ENCODE measurements at regions not wholly inside any gene's neighbourhood (a gene's known extent, or its start where the extent isn't known, plus 50 kb on each side); places are given as distances from the start of the nearest gene placed in this dataset.

DNA sequence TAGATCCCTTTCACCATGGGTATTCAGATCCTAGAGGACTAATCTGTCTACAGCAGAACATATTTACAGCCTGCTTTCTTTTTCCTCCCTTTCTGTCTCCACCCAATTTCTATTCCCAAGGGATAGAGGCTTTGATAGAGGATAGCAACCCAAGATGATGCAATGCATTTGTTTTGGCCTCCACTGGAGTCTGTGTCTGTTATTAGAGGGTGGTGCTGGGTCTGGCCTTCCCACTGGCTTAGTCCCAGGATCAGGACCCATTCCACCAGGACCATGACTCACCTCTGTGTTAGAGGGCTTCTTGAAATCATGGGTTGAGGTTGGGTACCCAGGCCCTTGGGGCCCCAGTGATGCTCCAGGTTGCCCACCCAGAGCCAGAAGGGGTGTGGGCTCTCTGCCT lies 239.7 kb upstream of the TNP1 start:
- Histone ChIP-seq H3K9me3 (ENCODE audit: control insufficient read depth, low read length) (no peaks in the 10 kb centered on the region), H3K9ac (ENCODE audit: low read length) (no peak overlapping the region), H3K4me1 (ENCODE audit: control insufficient read depth, insufficient read depth, low read length) (no peaks in the 10 kb centered on the region), H3K4me3 (ENCODE audit: low read length) (no peak overlapping the region), H3K27me3 (ENCODE audit: control insufficient read depth, insufficient read depth, low read length) (no peaks in the 10 kb centered on the region), H3K36me3 (ENCODE audit: control insufficient read depth, insufficient read depth, low read length) (no peaks in the 10 kb centered on the region)

DNA sequence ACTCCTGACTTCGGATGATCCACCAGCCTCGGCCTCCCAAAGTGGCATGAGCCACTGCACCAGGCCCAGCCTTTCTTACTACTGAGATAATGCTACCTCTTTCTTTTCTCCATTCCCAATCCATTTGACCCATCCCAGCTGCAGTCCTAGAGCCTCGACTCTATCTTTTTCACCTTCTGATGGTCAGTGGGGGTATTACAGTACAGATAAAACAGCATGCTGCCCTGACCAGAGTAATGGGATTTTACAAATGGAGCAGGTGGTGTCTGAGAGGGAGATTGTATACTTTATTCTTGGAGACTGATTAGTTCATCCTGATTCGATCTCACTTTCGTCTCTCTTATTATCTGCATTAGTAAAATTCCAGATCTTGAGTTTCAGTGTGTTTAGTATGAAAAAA lies 238.6 kb upstream of the TNP1 start:
- H3K9ac ChIP-seq (ENCODE audit: low read length) = no peak overlapping the region
- no peaks in the 10 kb centered on the region for H3K27me3 ChIP-seq (ENCODE audit: control insufficient read depth, insufficient read depth, low read length)
- no peaks in the 10 kb centered on the region for H3K36me3 ChIP-seq (ENCODE audit: control insufficient read depth, insufficient read depth, low read length)
- no peaks in the 10 kb centered on the region for H3K9me3 ChIP-seq (ENCODE audit: control insufficient read depth, low read length)
- H3K4me3 ChIP-seq (ENCODE audit: low read length) = no peak overlapping the region
- no peaks in the 10 kb centered on the region for H3K4me1 ChIP-seq (ENCODE audit: control insufficient read depth, insufficient read depth, low read length)

DNA sequence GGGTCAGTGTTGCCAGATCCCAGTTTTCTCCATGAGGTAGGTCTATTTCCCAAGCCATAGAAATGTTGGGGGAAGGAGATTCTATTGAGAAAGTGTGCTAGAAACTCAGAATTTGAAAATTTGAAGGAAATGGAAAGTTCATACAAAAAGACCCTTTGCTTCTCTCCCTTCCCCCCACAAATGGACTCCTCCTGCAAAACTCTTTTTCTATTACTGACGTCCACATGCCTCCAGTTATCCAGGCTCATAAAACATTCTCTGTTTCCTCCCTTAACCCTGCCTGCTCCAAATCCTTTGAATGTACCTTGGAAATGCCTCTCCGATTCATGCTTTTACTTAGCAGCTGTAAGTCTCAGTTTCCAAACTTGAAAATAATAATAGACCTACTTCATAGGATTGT lies 237.5 kb upstream of the TNP1 start:
- H3K9me3 ChIP-seq (ENCODE audit: control insufficient read depth, low read length) = no peaks in the 10 kb centered on the region
- H3K36me3 ChIP-seq (ENCODE audit: control insufficient read depth, insufficient read depth, low read length) = no peaks in the 10 kb centered on the region
- no peak overlapping the region for H3K9ac ChIP-seq (ENCODE audit: low read length)
- H3K4me1 ChIP-seq (ENCODE audit: control insufficient read depth, insufficient read depth, low read length) = no peaks in the 10 kb centered on the region
- no peak overlapping the region for H3K4me3 ChIP-seq (ENCODE audit: low read length)
- H3K27me3 ChIP-seq (ENCODE audit: control insufficient read depth, insufficient read depth, low read length) = no peaks in the 10 kb centered on the region

DNA sequence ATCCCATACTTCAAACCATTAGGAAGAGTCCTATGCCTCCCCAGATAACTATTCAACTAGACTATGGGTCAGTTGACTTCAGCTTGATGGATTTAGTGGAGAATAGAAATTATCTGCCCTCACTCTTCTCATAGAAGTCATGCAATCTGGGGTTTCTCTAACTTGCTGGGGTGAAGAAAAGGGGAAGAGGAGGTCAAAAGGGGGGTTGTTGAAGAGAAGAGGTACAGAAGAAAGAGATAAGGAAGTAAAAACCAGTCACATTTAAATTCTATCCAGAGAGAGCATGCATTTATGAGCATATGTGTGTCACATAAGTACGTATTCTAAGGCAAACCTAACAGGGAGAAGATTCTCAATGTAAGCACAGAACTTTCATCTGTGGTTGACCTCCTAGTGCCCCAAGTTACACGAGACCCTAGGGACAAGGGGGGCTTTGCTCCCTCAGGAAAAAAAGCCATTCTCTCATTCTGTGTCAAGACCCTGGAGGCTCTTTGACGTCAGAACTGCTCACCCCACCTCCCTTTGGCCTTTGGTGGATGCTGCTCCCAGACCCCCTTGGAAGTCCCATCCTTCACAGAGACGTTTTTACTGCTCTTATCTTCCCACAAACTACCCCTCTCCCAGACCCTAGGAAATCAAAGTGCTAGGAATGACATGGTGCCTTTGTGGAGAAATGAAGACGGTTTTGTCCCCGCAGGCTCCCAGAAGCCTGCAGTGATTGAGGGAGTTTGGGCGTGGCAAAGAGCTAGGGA lies 236.8 kb upstream of the TNP1 start:
- Histone ChIP-seq H3K9ac (ENCODE audit: low read length) (no peak overlapping the region), H3K27me3 (ENCODE audit: control insufficient read depth, insufficient read depth, low read length) (no peaks in the 10 kb centered on the region), H3K9me3 (ENCODE audit: control insufficient read depth, low read length) (no peaks in the 10 kb centered on the region), H3K36me3 (ENCODE audit: control insufficient read depth, insufficient read depth, low read length) (no peaks in the 10 kb centered on the region), H3K4me3 (ENCODE audit: low read length) (no peak overlapping the region), H3K4me1 (ENCODE audit: control insufficient read depth, insufficient read depth, low read length) (no peaks in the 10 kb centered on the region)

DNA sequence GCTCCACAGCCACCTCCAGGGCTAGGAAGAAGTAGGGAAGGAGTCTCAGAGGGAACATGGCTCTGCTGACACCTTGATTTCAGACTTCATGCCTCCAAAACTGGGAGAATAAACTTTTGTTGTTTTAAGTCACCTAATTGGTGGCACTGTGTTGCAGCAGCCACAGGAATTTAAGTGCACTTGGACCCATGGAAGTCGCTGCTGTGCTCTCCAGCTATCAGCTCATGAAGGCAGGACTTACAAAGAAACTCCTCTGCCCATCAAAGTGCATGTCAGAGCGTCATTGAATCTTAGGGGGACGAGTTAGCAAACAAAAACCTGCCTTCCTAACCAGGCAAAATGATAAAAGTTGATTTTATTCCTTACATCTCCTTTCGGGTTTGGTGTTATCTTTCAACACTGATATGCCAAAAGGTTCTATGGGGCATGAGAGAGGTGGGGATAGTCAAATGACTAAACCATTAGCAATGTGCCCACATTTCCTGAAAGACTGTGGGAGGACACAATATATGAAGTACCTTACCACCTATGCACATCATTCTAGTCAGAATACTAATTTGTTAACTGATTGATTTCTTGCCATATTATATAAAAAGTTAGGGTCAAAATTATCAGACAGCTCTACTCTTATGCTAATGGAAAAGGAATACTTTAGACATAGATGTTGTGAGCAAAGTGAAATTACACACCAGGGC lies 235.8 kb upstream of the TNP1 start:
- no peaks in the 10 kb centered on the region for H3K4me1 ChIP-seq (ENCODE audit: control insufficient read depth, insufficient read depth, low read length)
- no peaks in the 10 kb centered on the region for H3K27me3 ChIP-seq (ENCODE audit: control insufficient read depth, insufficient read depth, low read length)
- H3K4me3 ChIP-seq (ENCODE audit: low read length) = no peak overlapping the region
- H3K36me3 ChIP-seq (ENCODE audit: control insufficient read depth, insufficient read depth, low read length) = no peaks in the 10 kb centered on the region
- no peak overlapping the region for H3K9ac ChIP-seq (ENCODE audit: low read length)
- H3K9me3 ChIP-seq (ENCODE audit: control insufficient read depth, low read length) = no peaks in the 10 kb centered on the region

DNA sequence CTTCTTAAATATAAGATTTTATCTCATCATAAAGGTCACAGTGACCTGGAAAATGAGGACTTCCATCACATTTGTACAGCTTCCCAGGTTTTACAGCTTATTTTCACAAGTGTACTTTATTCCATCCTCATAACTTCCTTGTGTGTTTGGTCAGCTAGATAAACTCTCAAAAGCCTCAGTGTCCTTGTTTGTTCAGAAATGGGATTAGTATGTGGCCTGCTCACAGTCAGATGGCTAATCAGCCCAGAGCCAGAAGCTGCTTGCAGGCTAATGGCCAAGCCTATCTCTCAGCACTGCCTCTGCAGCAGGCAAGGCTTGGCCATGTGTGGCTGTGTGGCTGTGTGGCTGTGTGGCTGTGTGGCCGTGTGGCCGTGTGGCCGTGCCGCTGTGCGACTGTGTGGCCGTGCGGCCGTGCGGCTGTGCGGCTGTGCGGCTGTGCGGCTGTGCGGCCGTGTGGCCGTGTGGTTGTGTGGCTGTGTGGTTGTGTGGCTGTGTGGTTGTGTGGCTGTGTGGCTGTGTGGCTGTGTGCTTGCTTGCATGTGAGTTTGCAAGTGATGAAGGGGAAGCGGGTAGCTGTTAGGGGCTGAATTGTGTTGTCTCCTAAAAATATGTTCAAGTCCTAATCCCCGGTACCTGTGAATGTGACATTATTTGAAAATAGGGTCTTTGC lies 233.0 kb upstream of the TNP1 start:
- Histone ChIP-seq H3K4me3 (ENCODE audit: low read length) (no peak overlapping the region), H3K4me1 (ENCODE audit: control insufficient read depth, insufficient read depth, low read length) (no peaks in the 10 kb centered on the region), H3K36me3 (ENCODE audit: control insufficient read depth, insufficient read depth, low read length) (no peaks in the 10 kb centered on the region), H3K27me3 (ENCODE audit: control insufficient read depth, insufficient read depth, low read length) (no peaks in the 10 kb centered on the region), H3K9ac (ENCODE audit: low read length) (no peak overlapping the region), H3K9me3 (ENCODE audit: control insufficient read depth, low read length) (no peaks in the 10 kb centered on the region)

DNA sequence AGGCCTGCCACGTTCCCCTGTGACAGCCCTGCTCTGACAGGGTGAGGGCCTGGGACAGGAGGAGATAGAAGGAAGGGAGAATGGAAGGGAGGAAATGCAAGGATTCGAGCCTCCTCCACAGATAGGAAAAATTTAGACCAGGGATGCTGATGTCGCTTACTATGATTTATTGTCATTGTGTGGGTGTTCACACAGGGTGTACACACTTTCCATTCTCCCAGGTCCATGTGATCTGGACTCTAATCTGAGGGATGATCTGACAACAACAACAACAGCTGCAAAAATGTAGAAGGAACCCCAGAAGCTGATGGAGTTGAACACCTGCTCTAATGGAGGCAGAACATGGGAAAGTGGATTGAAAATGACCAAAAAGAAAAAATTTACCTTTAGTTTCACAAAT lies 231.7 kb upstream of the TNP1 start:
- Histone ChIP-seq H3K4me3 (ENCODE audit: low read length) (no peak overlapping the region), H3K36me3 (ENCODE audit: control insufficient read depth, insufficient read depth, low read length) (no peaks in the 10 kb centered on the region), H3K27me3 (ENCODE audit: control insufficient read depth, insufficient read depth, low read length) (no peaks in the 10 kb centered on the region), H3K9me3 (ENCODE audit: control insufficient read depth, low read length) (no peaks in the 10 kb centered on the region), H3K4me1 (ENCODE audit: control insufficient read depth, insufficient read depth, low read length) (no peaks in the 10 kb centered on the region), H3K9ac (ENCODE audit: low read length) (no peak overlapping the region)

DNA sequence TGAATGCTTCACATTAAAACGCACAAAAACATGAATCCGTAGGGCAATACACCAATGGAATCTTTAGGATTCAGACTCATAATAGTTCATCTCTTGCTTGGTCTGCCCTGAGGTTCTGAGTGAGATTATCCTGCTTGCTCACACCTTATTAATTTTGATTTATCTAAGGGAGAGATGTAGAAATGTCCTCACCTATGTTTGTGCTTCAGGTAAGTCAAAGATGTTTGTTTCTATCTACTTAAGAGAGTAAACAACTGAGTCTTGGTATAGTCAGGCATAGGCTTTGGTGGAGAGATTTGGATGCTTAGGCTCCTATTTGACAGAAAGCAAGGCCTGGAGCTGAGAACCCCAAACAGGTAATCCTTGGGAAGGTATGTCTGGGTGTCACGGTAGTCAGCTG lies 231.0 kb upstream of the TNP1 start:
- Histone ChIP-seq H3K9ac (ENCODE audit: low read length) (no peak overlapping the region), H3K4me3 (ENCODE audit: low read length) (no peak overlapping the region), H3K9me3 (ENCODE audit: control insufficient read depth, low read length) (no peaks in the 10 kb centered on the region), H3K27me3 (ENCODE audit: control insufficient read depth, insufficient read depth, low read length) (no peaks in the 10 kb centered on the region), H3K4me1 (ENCODE audit: control insufficient read depth, insufficient read depth, low read length) (no peaks in the 10 kb centered on the region), H3K36me3 (ENCODE audit: control insufficient read depth, insufficient read depth, low read length) (no peaks in the 10 kb centered on the region)

DNA sequence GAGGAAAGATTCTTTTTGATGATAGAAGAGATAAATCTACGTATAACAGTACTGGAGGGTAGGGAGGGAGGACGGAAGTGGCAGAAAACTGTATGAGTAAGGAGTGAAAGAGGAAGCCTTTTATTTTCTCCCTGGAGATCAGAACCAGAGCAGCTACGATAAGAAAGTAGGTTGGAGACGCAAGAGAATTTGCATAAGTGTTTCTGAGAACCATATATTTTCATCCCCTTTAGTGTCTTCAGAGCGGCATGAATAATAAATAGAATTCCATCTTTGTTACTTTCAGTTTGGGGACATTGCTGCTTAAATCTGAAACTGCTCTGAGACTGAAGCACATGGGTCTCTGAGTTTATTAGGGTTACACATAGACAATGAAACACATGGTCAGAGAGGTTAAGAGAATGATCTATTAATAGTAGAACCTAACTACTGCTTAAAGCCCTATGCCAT lies 230.2 kb upstream of the TNP1 start:
- H3K9me3 ChIP-seq (ENCODE audit: control insufficient read depth, low read length) = no peaks in the 10 kb centered on the region
- no peaks in the 10 kb centered on the region for H3K4me1 ChIP-seq (ENCODE audit: control insufficient read depth, insufficient read depth, low read length)
- H3K9ac ChIP-seq (ENCODE audit: low read length) = no peak overlapping the region
- no peaks in the 10 kb centered on the region for H3K36me3 ChIP-seq (ENCODE audit: control insufficient read depth, insufficient read depth, low read length)
- no peaks in the 10 kb centered on the region for H3K27me3 ChIP-seq (ENCODE audit: control insufficient read depth, insufficient read depth, low read length)
- no peak overlapping the region for H3K4me3 ChIP-seq (ENCODE audit: low read length)

DNA sequence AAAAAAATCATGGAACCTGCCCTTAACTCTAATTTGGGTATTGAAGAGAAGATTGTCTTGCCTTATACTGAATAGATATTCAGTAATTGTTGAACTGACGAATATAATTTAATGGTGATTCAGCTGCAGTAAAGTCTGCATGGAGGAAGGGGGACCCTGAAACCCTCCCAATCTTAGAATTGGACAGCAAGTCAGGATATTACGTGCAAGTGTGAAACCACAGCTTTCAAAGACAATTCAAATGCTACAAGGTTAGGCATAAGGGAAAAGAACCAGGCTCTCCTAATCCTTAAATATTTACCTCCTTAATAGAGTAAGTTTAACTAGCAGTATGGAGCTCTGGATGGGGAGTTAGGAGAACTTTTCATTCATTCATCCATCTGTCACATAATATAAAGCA lies 226.9 kb upstream of the TNP1 start:
- no peaks in the 10 kb centered on the region for H3K4me1 ChIP-seq (ENCODE audit: control insufficient read depth, insufficient read depth, low read length)
- H3K4me3 ChIP-seq (ENCODE audit: low read length) = no peak overlapping the region
- no peaks in the 10 kb centered on the region for H3K36me3 ChIP-seq (ENCODE audit: control insufficient read depth, insufficient read depth, low read length)

DNA sequence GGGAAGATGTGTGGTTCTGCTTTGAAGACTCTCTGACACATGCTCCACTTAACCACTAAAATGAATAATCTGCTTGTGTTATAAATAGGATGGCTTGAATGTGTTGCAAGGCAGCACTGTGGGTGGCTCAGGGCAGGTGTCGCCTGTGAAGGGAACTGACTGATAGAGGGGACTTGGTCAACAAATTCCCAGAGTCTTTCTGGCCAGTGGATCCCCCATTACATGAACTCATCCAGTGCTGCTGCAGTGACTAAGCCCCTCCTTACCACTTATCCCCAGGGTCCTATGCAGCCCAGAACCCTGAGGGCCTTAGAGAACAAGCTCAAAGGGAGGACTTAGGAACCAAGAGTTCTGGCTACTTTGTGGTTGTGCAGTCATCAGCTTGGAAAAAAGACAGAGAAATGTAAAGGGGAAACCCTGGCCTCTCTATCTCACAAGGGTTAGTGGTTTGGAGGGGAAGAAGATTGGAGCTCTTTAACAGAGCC lies 226.2 kb upstream of the TNP1 start:
- H3K9ac ChIP-seq (ENCODE audit: low read length) = no peak overlapping the region
- no peaks in the 10 kb centered on the region for H3K4me1 ChIP-seq (ENCODE audit: control insufficient read depth, insufficient read depth, low read length)
- no peaks in the 10 kb centered on the region for H3K27me3 ChIP-seq (ENCODE audit: control insufficient read depth, insufficient read depth, low read length)
- H3K36me3 ChIP-seq (ENCODE audit: control insufficient read depth, insufficient read depth, low read length) = no peaks in the 10 kb centered on the region
- no peak overlapping the region for H3K4me3 ChIP-seq (ENCODE audit: low read length)
- H3K9me3 ChIP-seq (ENCODE audit: control insufficient read depth, low read length) = no peaks in the 10 kb centered on the region

More for the DNA sequence above, 226.9 kb upstream of the TNP1 start:
- no peaks in the 10 kb centered on the region for H3K9me3 ChIP-seq (ENCODE audit: control insufficient read depth, low read length)
- no peak overlapping the region for H3K9ac ChIP-seq (ENCODE audit: low read length)
- no peaks in the 10 kb centered on the region for H3K27me3 ChIP-seq (ENCODE audit: control insufficient read depth, insufficient read depth, low read length)

DNA sequence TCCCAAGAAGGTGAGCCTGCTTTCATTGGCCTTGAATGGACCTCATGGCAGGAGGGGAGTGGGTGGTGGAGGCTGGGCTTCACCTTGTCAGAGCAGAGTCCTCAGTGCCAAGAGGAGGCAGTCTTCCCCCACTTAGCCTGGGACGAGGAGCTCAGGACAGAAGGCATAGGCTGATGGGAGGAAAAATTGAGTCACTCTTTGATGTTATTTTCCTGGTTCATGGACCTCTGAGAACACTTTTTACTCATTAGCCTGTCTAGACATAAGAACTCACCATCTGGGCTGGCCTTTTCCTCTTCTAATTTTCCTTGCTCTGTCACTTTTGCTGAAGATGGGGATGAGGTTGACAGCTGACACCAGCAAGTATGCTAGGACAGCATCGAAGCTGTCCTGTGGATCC lies 225.7 kb upstream of the TNP1 start:
- H3K27me3 ChIP-seq (ENCODE audit: control insufficient read depth, insufficient read depth, low read length) = no peaks in the 10 kb centered on the region
- no peaks in the 10 kb centered on the region for H3K4me1 ChIP-seq (ENCODE audit: control insufficient read depth, insufficient read depth, low read length)
- no peaks in the 10 kb centered on the region for H3K9me3 ChIP-seq (ENCODE audit: control insufficient read depth, low read length)
- no peak overlapping the region for H3K9ac ChIP-seq (ENCODE audit: low read length)
- no peak overlapping the region for H3K4me3 ChIP-seq (ENCODE audit: low read length)
- no peaks in the 10 kb centered on the region for H3K36me3 ChIP-seq (ENCODE audit: control insufficient read depth, insufficient read depth, low read length)
